Stimulated activated CD4-positive, alpha-beta T cell treated with anti-CD3 and anti-CD28 coated beads, Interleukin-15, amount 100 ng/mL, for 48 hours (primary cell): ENCODE measurements at regions not wholly inside any gene's neighbourhood (a gene's known extent, or its start where the extent isn't known, plus 50 kb on each side); places are given as distances from the start of the nearest gene placed in this dataset.

Experiments
- DNase-seq, 2 donors: peaks; one replicate each; pipeline ENCODE4 v3.0.0-alpha.2; 2020; ENCODE audit warnings: low read depth in 2 of 2

DNA sequence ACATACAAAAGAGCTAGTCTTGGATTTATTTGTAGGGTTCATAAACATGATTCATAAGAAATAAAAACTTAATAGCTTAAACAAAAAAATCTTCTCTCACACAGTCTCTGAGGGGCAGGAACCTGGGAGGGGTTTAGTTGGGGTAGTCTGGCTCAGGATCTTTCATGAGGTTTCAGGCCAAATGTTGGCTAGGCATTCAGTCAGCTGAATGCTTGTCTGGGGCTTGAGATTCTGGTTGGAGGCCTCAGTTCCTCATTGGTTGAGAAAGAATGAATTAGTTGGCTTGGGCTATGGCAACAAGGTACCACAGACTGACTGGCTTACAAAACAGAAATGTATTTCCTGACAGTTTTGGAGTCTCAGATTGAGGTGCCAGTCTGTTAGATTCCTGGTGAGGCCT is 74.3 kb downstream of the ANKRD7 start:
- no peak for DNase-seq

DNA sequence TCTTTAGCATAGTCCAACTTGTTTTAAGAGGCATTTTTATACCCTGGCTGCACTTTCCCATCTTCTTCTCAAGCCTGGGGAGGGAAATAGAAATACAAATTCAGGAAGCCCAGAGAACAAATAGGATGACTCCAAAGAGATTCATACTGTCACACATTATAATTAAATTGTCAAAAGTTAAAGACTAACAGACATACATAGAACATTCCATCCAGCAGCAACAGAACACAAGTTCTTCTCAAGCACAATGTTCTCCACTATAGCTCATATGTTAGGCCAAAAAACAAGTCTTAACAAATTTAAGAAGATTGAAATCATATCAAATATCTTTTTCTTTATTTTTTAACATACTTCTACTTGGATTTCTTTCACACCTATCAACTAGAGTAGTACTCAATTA is 75.7 kb downstream of the ANKRD7 start:
- DNase-seq: no peak

- DNase-seq: no peak
Measured at GRCh38 chr7:118304100-118304499, 79.6 kb downstream of the ANKRD7 start.

- DNase-seq: no peak
Measured at GRCh38 chr7:118305671-118306070, 81.2 kb downstream of the ANKRD7 start.

GRCh38 chr7:118306771-118307170 is 82.3 kb downstream of the ANKRD7 start:
- no peak for DNase-seq

DNA sequence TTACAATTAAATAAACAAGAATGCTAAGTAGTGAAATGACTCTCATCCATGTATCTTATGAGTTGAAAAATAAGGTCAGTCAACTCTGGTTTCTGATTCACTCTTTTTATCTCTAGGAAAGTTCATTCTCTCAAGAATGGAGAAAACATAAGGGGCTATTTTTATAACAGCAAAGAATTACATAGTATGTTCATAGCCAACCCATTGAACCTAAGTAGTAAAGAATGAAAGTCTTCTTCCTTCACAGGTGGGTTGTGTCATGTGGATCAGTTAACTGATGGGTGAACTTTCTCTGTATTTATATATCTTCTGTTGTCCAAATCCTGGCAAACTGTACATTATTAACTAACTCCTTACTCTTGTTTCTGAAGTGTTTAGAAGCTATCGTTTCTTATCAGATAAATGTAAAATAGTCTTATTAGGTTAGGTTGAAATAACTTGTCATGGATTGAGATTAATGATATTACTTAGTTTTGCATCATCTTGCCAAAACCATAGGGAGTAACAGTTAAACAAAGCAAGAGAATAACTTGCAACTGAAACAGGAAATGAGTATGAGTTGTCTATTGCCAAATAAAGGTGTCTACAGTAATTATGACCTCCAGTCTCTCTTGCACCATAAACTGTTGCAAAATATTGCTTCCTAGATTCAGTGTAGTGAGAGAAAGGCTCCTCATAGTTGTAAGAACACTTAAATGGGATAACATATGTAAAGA is 86.8 kb downstream of the ANKRD7 start:
- DNase-seq: no peak

GRCh38 chr7:118312051-118312450 is 87.5 kb downstream of the ANKRD7 start:
- no peak for DNase-seq

DNA sequence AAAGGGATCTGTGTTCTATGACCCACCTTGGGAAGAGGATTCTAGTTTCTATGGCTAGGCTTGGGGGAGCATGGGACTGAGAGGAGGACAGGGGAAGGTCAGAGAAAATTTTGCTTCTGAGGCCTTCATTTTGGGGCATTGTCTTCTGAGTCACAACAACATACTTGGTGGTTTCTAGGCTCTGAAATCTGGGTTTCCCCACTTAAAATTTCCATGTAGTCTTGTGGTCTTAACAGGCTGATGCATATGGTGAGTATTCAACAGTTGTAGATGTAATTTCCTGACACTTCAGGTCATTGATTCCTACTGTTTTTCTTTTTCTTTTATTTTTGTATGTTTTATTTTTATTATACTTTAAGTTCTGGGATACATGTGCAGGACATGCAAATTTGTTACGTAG is 88.5 kb downstream of the ANKRD7 start:
- DNase-seq: no peak

DNA sequence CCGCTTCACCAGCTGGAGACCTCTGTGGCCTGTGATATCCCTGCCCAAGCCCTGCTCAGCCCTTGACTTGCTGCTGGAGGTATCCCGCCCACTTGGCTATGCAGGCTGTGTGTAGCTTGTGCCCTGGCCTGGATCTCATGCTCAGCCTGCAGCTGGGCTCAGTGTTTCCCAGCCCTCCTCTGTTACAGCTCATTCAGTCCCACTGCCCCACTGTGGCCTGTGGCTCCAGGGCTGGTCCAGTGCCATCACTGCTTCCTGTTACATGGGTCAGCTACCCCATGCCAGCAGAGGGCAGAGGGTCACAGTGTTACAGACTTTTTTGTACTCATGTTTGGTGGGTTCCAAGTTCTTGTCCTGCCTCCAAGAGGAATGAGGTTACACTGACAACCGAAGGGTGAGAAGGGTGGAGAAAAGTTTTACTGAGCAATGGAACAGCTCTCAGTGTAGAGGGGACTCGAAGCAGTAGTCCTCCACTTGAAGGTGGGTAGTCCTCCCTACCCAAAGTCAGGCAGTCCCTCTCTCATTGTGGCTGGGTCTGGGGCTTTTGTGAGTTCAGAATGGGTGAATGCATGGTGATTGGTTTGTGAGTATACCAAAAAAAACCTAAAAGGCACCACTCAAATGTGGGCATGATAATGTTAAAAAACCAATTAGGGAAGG is 100.4 kb downstream of the ANKRD7 start:
- DNase-seq: no peak

- DNase-seq: no peak
Measured at GRCh38 chr7:118325450-118325808, 100.9 kb downstream of the ANKRD7 start.

DNA sequence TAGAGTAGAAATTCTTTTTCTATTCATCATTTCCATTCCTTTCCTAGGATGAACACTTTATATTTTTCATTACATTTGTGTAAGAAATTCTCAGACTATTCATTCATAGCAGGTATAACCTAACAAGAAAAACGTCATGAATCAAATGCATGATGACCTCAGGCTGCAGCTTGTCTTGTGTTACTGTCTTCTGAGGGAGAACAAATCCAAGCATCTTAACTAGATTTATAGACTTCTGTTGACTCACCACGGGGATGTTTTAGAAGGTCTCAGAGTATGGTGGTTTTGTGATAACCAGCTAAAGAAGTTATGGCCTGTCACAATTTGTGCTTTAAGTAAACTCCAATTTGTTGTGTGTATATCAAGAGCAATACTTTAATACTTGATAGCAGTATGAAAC is 102.7 kb downstream of the ANKRD7 start:
- no peak for DNase-seq

DNA sequence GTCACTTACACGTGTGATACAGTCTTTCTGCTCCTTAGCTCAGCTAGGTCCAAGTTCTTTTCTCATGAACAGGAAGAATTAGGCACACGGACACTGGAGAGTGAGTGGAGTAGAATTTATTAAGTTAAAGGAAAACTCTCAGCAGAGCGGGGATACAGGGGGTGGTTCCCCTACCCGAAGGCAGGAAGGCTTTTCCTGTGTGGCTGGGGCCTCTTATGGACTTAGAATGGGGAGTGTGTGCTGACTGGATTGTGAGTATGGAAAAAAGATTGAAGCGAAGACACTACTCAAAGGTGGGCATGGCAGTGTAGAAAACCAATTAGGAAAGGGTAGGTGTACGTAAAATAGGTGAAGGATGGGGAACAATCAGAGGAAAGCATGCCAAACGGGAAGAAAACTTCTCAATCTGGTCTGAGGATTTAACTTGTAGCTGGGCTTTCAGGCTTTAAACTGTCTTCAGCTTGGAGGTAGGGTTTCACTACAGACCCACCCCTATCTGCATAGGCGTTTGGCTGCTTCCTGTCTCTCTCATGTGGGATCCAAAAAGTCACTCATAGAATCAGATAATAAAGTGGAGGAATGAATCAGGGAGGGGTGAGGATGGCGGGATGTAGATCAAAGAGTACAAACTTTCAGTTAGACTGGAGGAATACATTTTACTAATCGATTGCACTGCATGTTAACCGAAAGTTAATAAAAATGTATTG is 104.2 kb downstream of the ANKRD7 start:
- DNase-seq: no peak

DNA sequence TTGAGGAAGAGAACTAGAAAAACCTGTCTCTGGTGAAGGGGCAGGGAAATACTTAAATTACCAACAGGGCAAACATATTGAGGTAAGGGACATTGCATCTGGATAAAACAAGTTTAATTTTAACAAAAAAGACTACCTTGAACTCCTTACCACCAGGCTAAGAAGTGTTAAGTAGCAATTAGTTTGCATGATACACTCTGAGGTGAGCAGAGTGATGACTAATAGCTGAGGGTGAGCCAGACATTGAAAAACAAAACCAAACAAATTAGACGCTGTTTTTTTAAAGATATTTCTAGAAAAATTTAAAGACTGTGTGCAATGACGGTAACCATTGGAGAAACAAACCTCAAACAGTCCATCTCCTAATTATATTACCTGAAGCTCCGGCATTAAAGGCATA is 105.9 kb downstream of the ANKRD7 start:
- DNase-seq: no peak

DNA sequence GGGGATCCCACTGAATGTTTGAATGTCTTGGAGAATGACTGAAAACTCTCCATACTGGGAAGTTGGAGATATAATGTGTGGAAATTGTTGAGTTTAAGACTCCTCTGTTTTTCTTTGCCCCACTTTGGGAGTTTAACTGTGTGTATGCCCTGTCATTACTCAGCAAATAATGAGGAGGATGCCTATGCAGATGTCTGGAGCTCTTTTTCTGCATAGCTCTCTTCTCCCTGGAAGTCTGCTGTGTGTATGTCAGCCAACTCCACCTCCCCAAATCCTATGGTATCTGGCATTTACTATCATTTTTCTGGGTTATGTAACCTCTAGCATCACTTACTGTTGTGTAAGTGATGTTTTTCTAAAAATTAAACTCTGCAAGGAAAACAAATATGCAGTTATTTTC is 122.2 kb downstream of the ANKRD7 start:
- no peak for DNase-seq

GRCh38 chr7:118349604-118350003 is 125.1 kb downstream of the ANKRD7 start:
- DNase-seq: no peak

- DNase-seq: no peak
Measured at GRCh38 chr7:118350260-118350659, 125.8 kb downstream of the ANKRD7 start.

DNA sequence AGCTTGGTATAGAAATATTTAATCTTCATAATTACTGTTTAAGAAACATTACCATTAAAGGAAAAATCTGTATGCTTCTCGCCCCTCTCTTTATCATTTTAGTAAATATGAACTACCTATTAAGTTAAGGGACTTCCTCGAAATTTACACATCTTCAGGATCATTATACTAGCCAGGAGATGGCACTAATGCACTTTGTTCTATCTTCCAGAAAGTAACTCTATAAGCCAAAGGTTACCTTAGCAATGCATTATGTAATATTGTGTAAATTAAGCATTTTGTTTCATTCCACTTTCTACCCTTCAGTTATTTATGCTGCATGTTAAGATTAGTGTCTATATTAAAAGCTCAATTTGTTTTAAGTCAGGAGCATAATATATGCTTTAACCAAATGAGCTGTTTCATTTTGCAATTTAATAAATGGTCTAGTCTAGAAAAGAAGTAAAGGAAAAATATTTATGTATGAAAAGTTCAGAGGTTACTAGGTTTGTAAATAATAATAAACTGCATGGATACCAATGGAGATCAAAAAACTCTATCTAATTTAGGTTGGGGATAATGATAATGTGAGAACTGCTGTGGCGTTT is 128.5 kb downstream of the ANKRD7 start:
- no peak for DNase-seq

DNA sequence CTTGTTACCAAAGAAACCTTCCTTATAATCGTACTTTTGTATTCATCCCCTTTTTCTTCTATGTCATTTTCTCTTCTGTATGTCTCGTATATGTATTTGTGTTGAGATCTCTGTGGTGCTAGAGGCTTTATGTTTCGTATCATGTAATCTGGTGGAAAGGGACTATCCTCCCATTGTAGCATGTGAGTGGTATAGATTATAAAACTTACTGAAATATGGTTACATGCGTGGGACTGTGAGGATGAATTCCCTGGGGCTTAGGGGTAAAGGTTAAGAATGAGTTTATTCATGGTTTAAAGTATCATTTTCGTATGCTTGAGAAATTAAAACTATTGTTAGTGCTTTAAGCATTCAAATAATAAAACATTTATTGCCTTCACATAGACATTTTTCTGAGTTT is 141.9 kb downstream of the ANKRD7 start:
- no peak for DNase-seq

- DNase-seq: no peak
Measured at GRCh38 chr7:118368958-118369357, 144.5 kb downstream of the ANKRD7 start.

- no peak for DNase-seq
Measured at GRCh38 chr7:118369987-118370386, 145.5 kb downstream of the ANKRD7 start.

DNA sequence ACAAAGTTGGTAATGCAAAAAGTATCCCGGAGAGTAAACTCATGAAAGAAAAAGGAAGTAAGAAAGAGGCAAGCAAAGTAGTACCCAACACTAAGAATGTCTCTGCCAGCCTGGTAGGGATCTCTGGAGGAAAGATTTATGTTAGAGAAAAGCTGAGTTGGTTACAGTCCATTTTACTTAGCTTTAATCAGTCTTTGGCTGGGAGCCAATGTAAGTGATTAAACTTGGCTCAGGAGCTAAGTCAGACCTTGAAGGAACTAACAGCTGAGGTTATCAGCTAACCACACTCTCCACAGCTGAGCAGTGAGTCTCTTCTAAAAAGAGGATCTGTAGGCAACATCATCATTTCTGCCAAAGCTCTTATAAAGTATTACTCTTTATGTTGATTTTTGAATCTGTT is 148.0 kb downstream of the ANKRD7 start:
- DNase-seq: no peak

GRCh38 chr7:118389629-118390028 is 165.1 kb downstream of the ANKRD7 start:
- DNase-seq: no peak

GRCh38 chr7:118404211-118404610 is 179.7 kb downstream of the ANKRD7 start:
- DNase-seq: no peak
